ENCODE measurements at regions not wholly inside any gene's neighbourhood (a gene's known extent, or its start where the extent isn't known, plus 50 kb on each side); places are given as distances from the start of the nearest gene placed in this dataset.

DNA sequence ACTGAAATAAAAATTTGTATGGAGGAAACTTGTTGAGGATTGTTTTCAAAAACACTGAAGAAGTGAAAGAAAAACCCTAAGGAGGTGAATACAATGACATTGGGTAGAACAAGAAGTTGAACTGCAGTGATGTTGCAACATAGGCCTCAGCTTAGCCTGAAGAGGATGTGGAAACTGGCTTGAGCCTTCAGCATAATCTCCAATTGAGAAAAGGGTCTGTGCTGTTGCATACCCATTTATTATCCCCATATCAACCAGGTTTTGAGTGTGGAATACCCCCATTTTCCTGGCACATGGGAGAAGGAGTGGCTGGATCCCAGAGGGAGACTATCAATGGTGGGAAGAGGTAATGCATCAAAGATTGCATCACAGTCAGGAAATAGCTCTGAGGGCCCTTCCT is 695.0 kb upstream of the HS3ST1 start:
- TF ChIP-seq KAT7 (CRISPR knock-in tag; IDR thresholded peaks at IDR 0.05; ENCODE audit: borderline replicate concordance), result no peak
- no peak for TF ChIP-seq CREB1 (IDR thresholded peaks at IDR 0.05)
- no peak for TF ChIP-seq CREB1 (CRISPR knock-in tag; IDR thresholded peaks at IDR 0.05)
- no peak for TF ChIP-seq NR4A1 (CRISPR knock-in tag; IDR thresholded peaks at IDR 0.05)
- no peak for TF ChIP-seq NR4A1 (tag; IDR thresholded peaks at IDR 0.05)
- no peak for TF ChIP-seq NRF1 (conservative IDR thresholded peaks at IDR 0.05 in 1 of 2, IDR thresholded peaks at IDR 0.05 in 1 of 2)
- no peak for TF ChIP-seq ZNF507 (tag; conservative IDR thresholded peaks at IDR 0.05)
- no peak for TF ChIP-seq TCF7 (IDR thresholded peaks at IDR 0.05; ENCODE audit: borderline replicate concordance)
- TF ChIP-seq ELK1 (CRISPR knock-in tag; IDR thresholded peaks at IDR 0.05), result no peak
- TF ChIP-seq, protein P1, sequence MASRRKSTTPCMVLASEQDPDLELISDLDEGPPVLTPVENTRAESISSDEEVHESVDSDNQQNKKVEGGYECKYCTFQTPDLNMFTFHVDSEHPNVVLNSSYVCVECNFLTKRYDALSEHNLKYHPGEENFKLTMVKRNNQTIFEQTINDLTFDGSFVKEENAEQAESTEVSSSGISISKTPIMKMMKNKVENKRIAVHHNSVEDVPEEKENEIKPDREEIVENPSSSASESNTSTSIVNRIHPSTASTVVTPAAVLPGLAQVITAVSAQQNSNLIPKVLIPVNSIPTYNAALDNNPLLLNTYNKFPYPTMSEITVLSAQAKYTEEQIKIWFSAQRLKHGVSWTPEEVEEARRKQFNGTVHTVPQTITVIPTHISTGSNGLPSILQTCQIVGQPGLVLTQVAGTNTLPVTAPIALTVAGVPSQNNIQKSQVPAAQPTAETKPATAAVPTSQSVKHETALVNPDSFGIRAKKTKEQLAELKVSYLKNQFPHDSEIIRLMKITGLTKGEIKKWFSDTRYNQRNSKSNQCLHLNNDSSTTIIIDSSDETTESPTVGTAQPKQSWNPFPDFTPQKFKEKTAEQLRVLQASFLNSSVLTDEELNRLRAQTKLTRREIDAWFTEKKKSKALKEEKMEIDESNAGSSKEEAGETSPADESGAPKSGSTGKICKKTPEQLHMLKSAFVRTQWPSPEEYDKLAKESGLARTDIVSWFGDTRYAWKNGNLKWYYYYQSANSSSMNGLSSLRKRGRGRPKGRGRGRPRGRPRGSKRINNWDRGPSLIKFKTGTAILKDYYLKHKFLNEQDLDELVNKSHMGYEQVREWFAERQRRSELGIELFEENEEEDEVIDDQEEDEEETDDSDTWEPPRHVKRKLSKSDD (conservative IDR thresholded peaks at IDR 0.05; ENCODE audit: low read length), result no peak
- TF ChIP-seq, protein P2, sequence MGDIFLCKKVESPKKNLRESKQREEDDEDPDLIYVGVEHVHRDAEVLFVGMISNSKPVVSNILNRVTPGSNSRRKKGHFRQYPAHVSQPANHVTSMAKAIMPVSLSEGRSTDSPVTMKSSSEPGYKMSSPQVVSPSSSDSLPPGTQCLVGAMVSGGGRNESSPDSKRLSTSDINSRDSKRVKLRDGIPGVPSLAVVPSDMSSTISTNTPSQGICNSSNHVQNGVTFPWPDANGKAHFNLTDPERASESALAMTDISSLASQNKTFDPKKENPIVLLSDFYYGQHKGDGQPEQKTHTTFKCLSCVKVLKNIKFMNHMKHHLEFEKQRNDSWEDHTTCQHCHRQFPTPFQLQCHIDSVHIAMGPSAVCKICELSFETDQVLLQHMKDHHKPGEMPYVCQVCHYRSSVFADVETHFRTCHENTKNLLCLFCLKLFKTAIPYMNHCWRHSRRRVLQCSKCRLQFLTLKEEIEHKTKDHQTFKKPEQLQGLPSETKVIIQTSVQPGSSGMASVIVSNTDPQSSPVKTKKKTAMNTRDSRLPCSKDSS (IDR thresholded peaks at IDR 0.05; ENCODE audit: low read depth, partially characterized antibody), result no peak
- TF ChIP-seq CBFB (CRISPR knock-in tag; IDR thresholded peaks at IDR 0.05), result no peak
- TF ChIP-seq POLR2AphosphoS5 (IDR thresholded peaks at IDR 0.05; ENCODE audit: control insufficient read depth, insufficient read depth, low read depth, low read length), result no peak
- TF ChIP-seq REST (IDR thresholded peaks at IDR 0.05; ENCODE audit: borderline replicate concordance), result no peak
- TF ChIP-seq REST (CRISPR knock-in tag; IDR thresholded peaks at IDR 0.05; ENCODE audit: low read depth), result no peak

All from K562 (cell line).